Lower lobe of right lung (tissue), 2 donors: ENCODE measurements at regions not wholly inside any gene's neighbourhood (a gene's known extent, or its start where the extent isn't known, plus 50 kb on each side); places are given as distances from the start of the nearest gene placed in this dataset.
"Not testable (repeated sequence)": the region's sequence is repeated elsewhere in the genome, so short reads cannot be mapped to it uniquely, and the experiment has no call there.

Experiments used
- ATAC-seq, 2 donors: fragments of 200-7000 bp; cut with Tn5 transposase; one replicate each; pipeline ENCODE4 v1.9.1; 2020 to 2022; ENCODE audit warnings: mild to moderate bottlenecking in 2 of 2, moderate library complexity in 2 of 2
- DNase-seq: peaks from one replicate; pipeline ENCODE4 v3.0.0-alpha.2; 2020
- H3K27ac ChIP-seq: fragments of 200-600 bp; one replicate; pipeline ENCODE4 v1.8.0; 2022
- H3K27me3 ChIP-seq: fragments of 200-600 bp; one replicate; pipeline ENCODE4 v1.8.0; 2022; ENCODE audit warnings: low read depth
- H3K36me3 ChIP-seq: fragments of 200-600 bp; one replicate; pipeline ENCODE4 v1.8.0; 2022; ENCODE audit warnings: mild to moderate bottlenecking
- H3K4me1 ChIP-seq: fragments of 200-600 bp; one replicate; pipeline ENCODE4 v1.8.0; 2022
- H3K4me3 ChIP-seq: fragments of 200-600 bp; one replicate; pipeline ENCODE4 v1.8.0; 2022; ENCODE audit warnings: mild to moderate bottlenecking
- H3K9me3 ChIP-seq: fragments of 200-600 bp; one replicate; pipeline ENCODE4 v1.8.0; 2022
- CTCF ChIP-seq: fragments of 200-600 bp; IDR thresholded peaks from one replicate; pipeline ENCODE4 v1.8.0; 2022; ENCODE audit warnings: antibody characterized with exemption, mild to moderate bottlenecking
- intact Hi-C: fragments of 100-400 bp; cut with DNase I; formaldehyde crosslinking; loops from one replicate; pipeline ENCODE4 v1.11.0; 2022
- donor health status: DM: no; HTN: yes; CAD: no; lungs with severe emphysema.

DNA sequence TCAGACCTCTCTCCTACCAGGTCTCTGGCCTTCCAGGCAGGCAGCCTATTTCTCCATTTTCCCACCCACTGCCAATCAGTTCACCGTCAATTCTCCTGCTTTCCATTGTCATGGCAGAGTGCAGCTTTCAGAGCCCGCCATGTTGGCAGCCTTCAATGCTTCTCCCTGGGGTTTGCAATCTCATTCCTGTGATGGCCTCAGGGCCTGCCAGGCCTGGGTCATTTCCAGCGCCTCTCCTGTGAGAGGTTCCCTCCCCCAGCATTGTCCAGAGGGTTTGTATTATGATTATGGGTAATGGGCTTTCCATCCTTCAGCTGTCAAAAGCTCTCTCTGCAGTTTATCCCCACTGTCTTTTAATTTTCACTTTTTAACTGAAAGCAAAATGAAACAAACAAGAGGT, 716.6 kb upstream of the CDH8 start:
- ATAC-seq (no peak), DNase-seq (no peak)
- Histone ChIP-seq H3K27me3 (no peaks in the 10 kb centered on the region), H3K27ac (no peak overlapping the region), H3K9me3 (no peaks in the 10 kb centered on the region), H3K36me3 (no peaks in the 10 kb centered on the region), H3K4me3 (no peak overlapping the region), H3K4me1 (no peaks in the 10 kb centered on the region)
- TF ChIP-seq CTCF, result no peak
- intact Hi-C loops, result no loop called here

GRCh38 chr16:62751218-62751617, 715.0 kb upstream of the CDH8 start:
- TF ChIP-seq CTCF, result no peak

DNA sequence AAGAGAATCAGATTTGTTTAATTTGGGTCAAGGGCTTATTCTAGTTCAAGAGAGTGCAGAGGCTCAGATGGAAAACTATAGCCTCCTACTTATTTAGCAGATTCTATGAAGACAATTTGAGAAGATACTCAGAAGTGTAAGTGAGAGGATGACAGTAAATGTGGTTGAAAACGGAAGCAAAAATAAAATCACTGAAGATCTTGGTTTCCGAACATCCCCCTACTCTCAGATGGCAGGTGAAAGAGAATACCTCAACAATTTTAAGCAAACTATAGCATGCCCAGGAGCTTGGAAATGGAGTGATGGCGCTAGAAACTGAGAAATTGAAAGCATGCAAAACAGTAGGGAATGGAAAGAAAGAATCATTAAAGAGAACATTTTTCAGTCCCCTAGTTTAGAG, 705.5 kb upstream of the CDH8 start:
- no peak for ATAC-seq
- no peak overlapping the region for H3K27ac ChIP-seq

More at GRCh38 chr16:62751218-62751617, 715.0 kb upstream of the CDH8 start:
- DNase-seq, result no peak
- no peaks in the 10 kb centered on the region for H3K36me3 ChIP-seq
- no peaks in the 10 kb centered on the region for H3K27me3 ChIP-seq
- H3K27ac ChIP-seq, result no peak overlapping the region
- no peaks in the 10 kb centered on the region for H3K9me3 ChIP-seq
- H3K4me3 ChIP-seq, result no peak overlapping the region
- intact Hi-C loops, result no loop called here
- ATAC-seq, result no peak
- no peaks in the 10 kb centered on the region for H3K4me1 ChIP-seq

GRCh38 chr16:62738666-62739460, 702.6 kb upstream of the CDH8 start:
- Histone ChIP-seq H3K4me3 (no peak overlapping the region), H3K27me3 (no peaks in the 10 kb centered on the region), H3K9me3 (no peaks in the 10 kb centered on the region), H3K36me3 (no peaks in the 10 kb centered on the region), H3K4me1 (no peaks in the 10 kb centered on the region), H3K27ac (no peak overlapping the region)
- TF ChIP-seq CTCF, result no peak
- ATAC-seq, result no peak
- intact Hi-C loops, result no loop called here
- DNase-seq, result no peak

More for the DNA sequence above, 705.5 kb upstream of the CDH8 start:
- Histone ChIP-seq H3K27me3 (no peaks in the 10 kb centered on the region), H3K9me3 (no peaks in the 10 kb centered on the region), H3K36me3 (no peaks in the 10 kb centered on the region), H3K4me1 (no peaks in the 10 kb centered on the region), H3K4me3 (no peak overlapping the region)
- DNase-seq, result no peak
- intact Hi-C loops, result no loop called here
- TF ChIP-seq CTCF, result no peak

- Histone ChIP-seq H3K27ac (no peak overlapping the region), H3K36me3 (no peaks in the 10 kb centered on the region), H3K9me3 (no peaks in the 10 kb centered on the region), H3K4me1 (no peaks in the 10 kb centered on the region), H3K4me3 (no peak overlapping the region), H3K27me3 (no peaks in the 10 kb centered on the region)
- no peak for TF ChIP-seq CTCF
- intact Hi-C loops, result no loop called here
- ATAC-seq, result no peak
- DNase-seq, result no peak
These were observed 695.9 kb upstream of the CDH8 start for GRCh38 chr16:62732092-62732491.

DNA sequence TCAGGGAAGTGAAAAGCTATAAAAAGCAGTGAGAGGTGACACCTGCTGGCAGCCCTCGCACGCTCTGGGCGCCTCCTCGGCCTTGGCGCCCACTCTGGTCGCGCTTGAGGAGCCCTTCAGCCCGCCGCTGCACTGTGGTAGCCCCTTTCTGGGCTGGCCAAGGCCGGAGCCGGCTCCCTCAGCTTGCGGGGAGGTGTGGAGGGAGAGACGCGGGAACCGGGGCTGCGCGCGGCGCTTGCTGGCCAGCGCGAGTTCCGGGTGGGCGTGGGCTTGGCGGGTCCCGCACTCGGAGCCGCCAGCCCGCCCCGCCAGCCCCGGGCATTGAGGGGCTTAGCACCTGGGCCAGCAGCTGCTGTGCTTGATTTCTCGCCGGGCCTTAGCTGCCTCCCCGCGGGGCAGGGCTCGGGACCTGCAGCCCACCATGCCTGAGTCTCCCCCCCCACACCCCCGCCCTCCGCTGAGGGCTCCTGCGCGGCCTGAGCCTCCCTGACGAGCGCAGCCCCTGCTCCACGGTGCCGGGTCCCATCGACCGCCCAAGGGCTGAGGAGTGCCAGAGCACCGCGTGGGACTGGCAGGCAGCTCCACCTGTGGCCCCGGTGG, 688.5 kb upstream of the CDH8 start:
- H3K4me1 ChIP-seq, intact Hi-C loops, ATAC-seq, H3K9me3 ChIP-seq, H3K27ac ChIP-seq, DNase-seq, H3K36me3 ChIP-seq, H3K27me3 ChIP-seq, H3K4me3 ChIP-seq: not testable (repeated sequence)
